ENCODE measurements at regions not wholly inside any gene's neighbourhood (a gene's known extent, or its start where the extent isn't known, plus 50 kb on each side); places are given as distances from the start of the nearest gene placed in this dataset.
"Not testable (repeated sequence)": the region's sequence is repeated elsewhere in the genome, so short reads cannot be mapped to it uniquely, and the experiment has no call there.

DNA sequence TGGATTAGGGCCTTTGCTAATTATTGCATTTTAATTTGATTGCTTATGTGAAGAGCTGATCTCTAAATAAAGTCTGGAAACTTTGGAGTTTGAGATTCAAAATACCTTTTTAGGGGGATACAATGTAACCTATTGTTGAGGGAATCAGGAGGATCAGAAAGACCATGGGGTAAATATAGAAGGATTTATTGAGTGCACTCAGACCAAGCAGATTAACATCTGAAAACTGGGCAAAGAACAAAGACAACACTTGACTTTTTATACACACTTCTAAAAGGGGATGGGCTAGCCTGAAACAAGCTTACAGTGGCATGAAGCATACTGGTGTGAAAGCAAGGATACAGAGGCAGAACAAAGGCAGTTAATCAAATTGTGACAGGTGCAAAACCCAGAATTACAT, 174.3 kb downstream of the MRPS30 start:
- DNase-seq, result no peak
- Histone ChIP-seq H3K27me3 (no peaks in the 10 kb centered on the region), H3K9me3 (peaks cover 0 to 22% (median 11%) of the 10 kb centered on the region in 3 donors), H3K27ac (no peak overlapping the region), H3K4me3 (no peak overlapping the region), H3K36me3 (no peaks in the 10 kb centered on the region), H3K4me1 (no peaks in the 10 kb centered on the region)
- intact Hi-C loops (cut with DNase I; ENCODE audit: low total_unique reads), result no loop called here
- TF ChIP-seq, protein P1, sequence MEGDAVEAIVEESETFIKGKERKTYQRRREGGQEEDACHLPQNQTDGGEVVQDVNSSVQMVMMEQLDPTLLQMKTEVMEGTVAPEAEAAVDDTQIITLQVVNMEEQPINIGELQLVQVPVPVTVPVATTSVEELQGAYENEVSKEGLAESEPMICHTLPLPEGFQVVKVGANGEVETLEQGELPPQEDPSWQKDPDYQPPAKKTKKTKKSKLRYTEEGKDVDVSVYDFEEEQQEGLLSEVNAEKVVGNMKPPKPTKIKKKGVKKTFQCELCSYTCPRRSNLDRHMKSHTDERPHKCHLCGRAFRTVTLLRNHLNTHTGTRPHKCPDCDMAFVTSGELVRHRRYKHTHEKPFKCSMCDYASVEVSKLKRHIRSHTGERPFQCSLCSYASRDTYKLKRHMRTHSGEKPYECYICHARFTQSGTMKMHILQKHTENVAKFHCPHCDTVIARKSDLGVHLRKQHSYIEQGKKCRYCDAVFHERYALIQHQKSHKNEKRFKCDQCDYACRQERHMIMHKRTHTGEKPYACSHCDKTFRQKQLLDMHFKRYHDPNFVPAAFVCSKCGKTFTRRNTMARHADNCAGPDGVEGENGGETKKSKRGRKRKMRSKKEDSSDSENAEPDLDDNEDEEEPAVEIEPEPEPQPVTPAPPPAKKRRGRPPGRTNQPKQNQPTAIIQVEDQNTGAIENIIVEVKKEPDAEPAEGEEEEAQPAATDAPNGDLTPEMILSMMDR (IDR thresholded peaks at IDR 0.05), result no peak

DNA sequence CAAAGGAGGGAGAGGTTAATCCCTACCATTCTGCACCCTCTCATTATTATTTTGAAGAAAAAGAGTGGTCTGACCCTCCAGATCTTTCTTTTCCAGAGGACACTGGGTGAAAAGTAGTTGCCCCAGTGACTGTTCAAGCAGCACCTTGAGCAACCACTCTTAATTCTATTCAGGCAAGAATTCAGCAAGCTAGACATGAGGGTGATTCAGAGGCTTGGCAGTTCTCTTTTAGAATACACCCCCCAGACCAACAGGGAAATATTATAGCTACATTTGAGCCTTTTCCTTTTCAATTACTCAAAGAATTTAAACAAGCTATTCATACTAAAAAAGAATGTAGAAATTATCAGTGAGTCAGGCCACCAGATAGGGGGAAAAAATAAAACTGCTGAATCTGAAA, 178.3 kb downstream of the MRPS30 start:
- Histone ChIP-seq H3K36me3 (no peaks in the 10 kb centered on the region), H3K4me3 (no peak overlapping the region), H3K27ac (no peak overlapping the region), H3K27me3 (no peaks in the 10 kb centered on the region), H3K9me3 (peaks cover 0 to 38% (median 15%) of the 10 kb centered on the region in 3 donors), H3K4me1 (no peaks in the 10 kb centered on the region)
- intact Hi-C loops (cut with DNase I; ENCODE audit: low total_unique reads), result no loop called here
- no peak for DNase-seq
- TF ChIP-seq, protein P1 (IDR thresholded peaks at IDR 0.05), result no peak

DNA sequence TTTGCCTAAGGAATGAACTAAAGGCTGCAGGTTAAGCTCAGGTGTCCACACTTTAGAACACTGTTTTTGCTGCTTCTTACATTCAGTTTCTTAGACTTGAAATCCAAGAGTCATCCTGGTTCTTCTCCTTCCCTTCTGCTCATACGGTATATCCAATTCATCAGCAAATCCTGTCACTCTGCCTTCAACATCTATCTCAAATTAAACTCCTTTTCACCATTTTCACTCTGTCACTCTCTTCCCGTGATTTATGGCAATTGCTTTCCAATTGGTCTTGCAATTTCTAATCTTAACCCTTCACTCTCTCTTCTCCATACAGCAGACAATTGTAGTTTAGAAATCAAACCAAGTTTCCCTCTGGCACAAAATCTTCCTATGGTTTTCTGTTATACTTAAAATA, 182.9 kb downstream of the MRPS30 start:
- intact Hi-C loops (cut with DNase I; ENCODE audit: low total_unique reads), result no loop called here
- TF ChIP-seq, protein P1 (IDR thresholded peaks at IDR 0.05), result no peak
- H3K27me3 ChIP-seq, result no peaks in the 10 kb centered on the region
- H3K27ac ChIP-seq, result no peak overlapping the region
- no peaks in the 10 kb centered on the region for H3K4me1 ChIP-seq
- H3K9me3 ChIP-seq, result peaks cover 0 to 16% (median 9%) of the 10 kb centered on the region in 3 donors
- no peak for DNase-seq
- H3K4me3 ChIP-seq, result no peak overlapping the region
- no peaks in the 10 kb centered on the region for H3K36me3 ChIP-seq

DNA sequence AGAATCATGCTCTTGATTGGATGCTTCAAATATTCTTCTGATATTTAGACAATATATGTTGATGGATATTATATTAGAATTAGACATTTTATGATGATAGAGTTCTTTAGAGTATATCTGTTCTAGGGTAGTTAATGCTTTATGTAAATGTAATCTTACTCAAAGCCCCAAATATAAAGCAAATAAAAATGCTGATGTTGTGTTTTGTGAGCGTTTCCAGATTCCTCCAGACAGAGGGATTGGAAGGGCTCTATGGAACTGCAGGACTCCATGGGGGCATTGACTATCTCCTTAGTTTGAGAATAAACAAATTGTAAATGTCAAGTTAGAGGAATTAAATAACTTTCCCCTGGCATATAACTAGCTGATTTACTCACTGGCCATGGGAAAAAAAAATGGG, 184.5 kb downstream of the MRPS30 start:
- intact Hi-C loops (cut with DNase I; ENCODE audit: low total_unique reads), result no loop called here
- Histone ChIP-seq H3K27me3 (no peaks in the 10 kb centered on the region), H3K4me1 (no peaks in the 10 kb centered on the region), H3K36me3 (no peaks in the 10 kb centered on the region), H3K27ac (no peak overlapping the region), H3K4me3 (no peak overlapping the region), H3K9me3 (peaks cover 0 to 14% (median 9%) of the 10 kb centered on the region in 3 donors)
- TF ChIP-seq, protein P1 (IDR thresholded peaks at IDR 0.05), result no peak
- DNase-seq, result no peak

DNA sequence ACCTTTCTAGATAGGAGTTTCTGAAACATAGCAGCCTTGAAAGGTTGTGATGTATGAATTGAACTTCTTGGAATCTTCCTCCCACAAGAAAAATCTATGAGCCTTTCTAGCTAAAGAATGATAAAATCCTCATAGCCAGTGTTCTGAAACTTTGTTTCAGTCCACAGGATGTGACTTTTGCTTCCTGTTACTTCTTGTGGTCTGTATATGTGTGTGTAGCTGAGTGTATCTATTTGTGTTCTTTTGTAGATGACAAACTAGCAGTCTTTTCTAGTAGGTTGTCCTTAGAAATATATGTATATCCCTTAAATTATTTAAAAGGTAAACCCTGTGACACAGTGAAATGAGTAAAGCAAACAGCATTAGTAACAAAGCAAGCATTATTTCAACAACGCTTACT, 188.8 kb downstream of the MRPS30 start:
- Histone ChIP-seq H3K27me3 (no peaks in the 10 kb centered on the region), H3K9me3 (no peaks in the 10 kb centered on the region), H3K4me1 (no peaks in the 10 kb centered on the region), H3K36me3 (no peaks in the 10 kb centered on the region), H3K4me3 (no peak overlapping the region), H3K27ac (no peak overlapping the region)
- DNase-seq, result no peak
- TF ChIP-seq, protein P1 (IDR thresholded peaks at IDR 0.05), result no peak
- intact Hi-C loops (cut with DNase I; ENCODE audit: low total_unique reads), result no loop called here

DNA sequence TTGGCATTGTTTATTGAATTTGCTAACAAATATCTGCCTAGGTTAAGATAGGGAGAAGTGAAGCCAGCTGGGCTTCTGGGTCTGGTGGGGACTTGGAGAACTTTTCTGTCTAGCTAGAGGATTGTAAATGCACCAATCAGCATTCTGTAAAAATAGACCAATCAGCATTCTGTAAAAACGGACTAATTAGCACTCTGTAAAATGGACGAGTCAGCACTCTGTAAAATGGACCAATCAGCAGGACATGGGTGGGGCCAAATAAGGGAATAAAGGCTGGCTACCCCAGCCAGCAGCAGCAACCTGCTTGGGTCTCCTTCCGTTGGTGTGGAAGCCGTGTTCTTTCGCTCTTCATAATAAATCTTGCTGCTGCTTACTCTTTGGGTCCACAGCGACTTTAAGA, 198.4 kb downstream of the MRPS30 start:
- H3K4me3 ChIP-seq; H3K27ac ChIP-seq; intact Hi-C loops (cut with DNase I; ENCODE audit: low total_unique reads); H3K9me3 ChIP-seq; DNase-seq; H3K36me3 ChIP-seq; H3K27me3 ChIP-seq; H3K4me1 ChIP-seq: not testable (repeated sequence)

Measured in tibial artery (tissue), 4 donors.